CD14-positive monocyte (primary cell): ENCODE measurements at regions not wholly inside any gene's neighbourhood (a gene's known extent, or its start where the extent isn't known, plus 50 kb on each side); places are given as distances from the start of the nearest gene placed in this dataset.
A peak's percentile ranks its signal among the peaks of the same experiment; 100 is the strongest.

Experiments
- DNase-seq, 3 donors: peaks; one replicate each; pipeline ENCODE4 v3.0.0-alpha.2; 2011 to 2022
- H2AFZ ChIP-seq: 2 replicates; pipeline ENCODE4 v1.6.0; 2012; ENCODE audit warnings: mild to moderate bottlenecking, low read depth, low read length, inconsistent platforms; ENCODE audit not compliant: insufficient read depth, poor library complexity, severe bottlenecking
- H3K27ac ChIP-seq, 2 donors: 1 replicate in 1 of 2; 2 replicates in 1 of 2; pipeline ENCODE4 v1.5.1; 2012 to 2013; ENCODE audit warnings: low read length in 2 of 2, control low read depth in 1 of 2, inconsistent platforms in 1 of 2, low read depth in 1 of 2, mild to moderate bottlenecking in 1 of 2
- H3K27me3 ChIP-seq, 2 donors: one replicate each; pipeline versions ENCODE4 v1.6.0 to v1.6.1; 2011 to 2013; ENCODE audit warnings: low read length in 2 of 2; ENCODE audit not compliant: control insufficient read depth in 2 of 2, insufficient read depth in 2 of 2
- H3K36me3 ChIP-seq, 2 donors: replicated peaks in 1 of 2; 1 replicate in 1 of 2; 2 replicates in 1 of 2; pipeline versions ENCODE4 v1.5.1 to v1.6.1; 2012 to 2013; ENCODE audit warnings: low read length in 2 of 2, control low read depth in 1 of 2, inconsistent platforms in 1 of 2, mild to moderate bottlenecking in 1 of 2; ENCODE audit not compliant: insufficient read depth in 2 of 2, control insufficient read depth in 1 of 2
- H3K4me1 ChIP-seq, 2 donors: 1 replicate in 1 of 2; 2 replicates in 1 of 2; pipeline versions ENCODE4 v1.5.1 to v1.6.1; 2012 to 2013; ENCODE audit warnings: low read length in 2 of 2, control low read depth in 1 of 2, inconsistent platforms in 1 of 2, mild to moderate bottlenecking in 1 of 2, moderate library complexity in 1 of 2; ENCODE audit not compliant: insufficient read depth in 2 of 2, control insufficient read depth in 1 of 2
- H3K4me2 ChIP-seq: replicated peaks from 2 replicates; pipeline ENCODE3; 2012; ENCODE audit warnings: low read length, moderate library complexity, mild to moderate bottlenecking; ENCODE audit not compliant: poor library complexity, severe bottlenecking; ENCODE audit errors: extremely low read depth
- H3K4me3 ChIP-seq, 3 experiments: fragments of 200-600 bp in 1 of 3; sonication (generic) in 1 of 3; replicated peaks in 1 of 3; 1 replicate in 2 of 3; 2 replicates in 1 of 3; pipeline ENCODE4 v1.5.1; 2011 to 2013; ENCODE audit warnings: low read length in 3 of 3, mild to moderate bottlenecking in 3 of 3, control low read depth in 2 of 3, low read depth in 2 of 3, inconsistent platforms in 1 of 3, moderate library complexity in 1 of 3
- H3K79me2 ChIP-seq: 2 replicates; pipeline ENCODE4 v1.6.0; 2012; ENCODE audit warnings: mild to moderate bottlenecking, control low read depth, inconsistent platforms, low read length, moderate library complexity; ENCODE audit not compliant: insufficient read depth
- H3K9ac ChIP-seq: 2 replicates; pipeline ENCODE4 v1.6.0; 2017; ENCODE audit warnings: low read length, mild to moderate bottlenecking; ENCODE audit not compliant: insufficient read depth, poor library complexity, severe bottlenecking
- H3K9me3 ChIP-seq, 2 donors: replicated peaks in 1 of 2; 1 replicate in 1 of 2; 2 replicates in 1 of 2; pipeline versions ENCODE4 v1.5.1 to v1.6.1; 2012 to 2013; ENCODE audit warnings: low read length in 2 of 2, control low read depth in 1 of 2; ENCODE audit not compliant: control insufficient read depth in 1 of 2, insufficient read depth in 1 of 2
- H4K20me1 ChIP-seq: 2 replicates; pipeline ENCODE4 v1.6.0; 2012; ENCODE audit warnings: mild to moderate bottlenecking, low read length, control low read depth, moderate library complexity; ENCODE audit not compliant: insufficient read depth
- H3K27ac Mint-ChIP-seq, 7 donors: one replicate each; pipeline ENCODE4 v1.8.0; 2020; ENCODE audit warnings: mild to moderate bottlenecking in 7 of 7, mixed read lengths in 7 of 7, moderate library complexity in 6 of 7, inconsistent platforms in 2 of 7
- H3K27me3 Mint-ChIP-seq, 3 donors: one replicate each; pipeline ENCODE4 v1.8.0; 2021 to 2022; ENCODE audit warnings: low read depth in 3 of 3, mild to moderate bottlenecking in 3 of 3, mixed read lengths in 3 of 3, moderate library complexity in 3 of 3, inconsistent platforms in 1 of 3
- H3K36me3 Mint-ChIP-seq, 2 donors: one replicate each; pipeline ENCODE4 v1.8.0; 2020; ENCODE audit warnings: mixed read lengths in 2 of 2, inconsistent platforms in 1 of 2, mild to moderate bottlenecking in 1 of 2
- H3K4me1 Mint-ChIP-seq: one replicate; pipeline ENCODE4 v1.8.0; 2020; ENCODE audit warnings: mild to moderate bottlenecking, mixed read lengths
- H3K4me3 Mint-ChIP-seq, 2 donors: one replicate each; pipeline ENCODE4 v1.8.0; 2020; ENCODE audit warnings: mild to moderate bottlenecking in 2 of 2, mixed read lengths in 2 of 2, moderate library complexity in 1 of 2
- H3K9me3 Mint-ChIP-seq, 7 donors: one replicate each; pipeline ENCODE4 v1.8.0; 2020 to 2022; ENCODE audit warnings: mixed read lengths in 7 of 7, mild to moderate bottlenecking in 6 of 7, moderate library complexity in 6 of 7, inconsistent platforms in 2 of 7
- WGBS: methylation state at CpG from one replicate; pipeline ENCODE4 v1.1.5; 2013; ENCODE audit warnings: missing lambda C conversion rate; ENCODE audit not compliant: insufficient coverage; 5-methylcytosine and 5-hydroxymethylcytosine counted together
- intact Hi-C, 2 donors: fragments of 100-400 bp; cut with micrococcal nuclease; formaldehyde crosslinking; loops; one replicate each; pipeline versions ENCODE4 v1.15.0 to v1.15.1; 2023
- TF ChIP-seq, protein P1 (sequence below): fragments of 200-600 bp; IDR thresholded peaks from one replicate; pipeline ENCODE4 v1.8.0; 2022; ENCODE audit warnings: antibody characterized with exemption, mild to moderate bottlenecking

DNA sequence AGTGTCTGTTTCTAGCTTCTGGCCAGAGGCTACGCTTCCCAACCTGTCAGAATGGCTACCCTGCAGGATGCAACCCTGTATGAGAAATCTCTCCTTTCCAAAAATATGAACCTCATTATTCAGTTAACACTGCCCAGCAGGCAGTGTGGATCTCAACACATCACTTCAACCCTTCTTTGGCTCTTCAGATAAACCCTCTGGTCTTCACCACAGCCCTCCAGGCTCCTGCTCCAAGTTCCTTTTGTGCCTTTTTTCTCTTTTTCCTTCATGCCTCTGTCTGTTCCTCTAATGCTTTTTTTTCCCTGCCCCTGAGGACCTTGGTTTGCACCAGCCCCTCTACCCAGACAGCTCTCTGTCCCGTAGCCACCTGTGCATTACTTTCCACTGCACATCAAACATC is 207.4 kb downstream of the MYLK4 start:
- H3K9ac ChIP-seq, result no peak overlapping the region
- H3K4me2 ChIP-seq, result peak overlapping the region; percentile 54
- 30% methylated on average over 1 of the region's 2 CpGs for WGBS
- DNase-seq, result no peak
- Mint-ChIP-seq H3K27ac (peak overlapping the region; percentile 47 to 90 (median 83)), H3K36me3 (peaks cover 11 to 21% of the 10 kb centered on the region in 2 donors), H3K27me3 (peaks cover 47 to 66% (median 55%) of the 10 kb centered on the region in 3 donors), H3K9me3 (peaks cover 0 to 6% (median 2%) of the 10 kb centered on the region in 7 donors), H3K4me1 (peaks cover 66% of the 10 kb centered on the region), H3K4me3 (peak overlapping the region; percentile 48 to 67)
- H3K4me3 ChIP-seq, result peak overlapping the region in 1 of 3 experiments; percentile 26
- intact Hi-C loops, result loop anchor here in 1 of 2 donors (10.0 kb wide), 1 partner anchor 299 kb away; the partner anchor contains the start of gene GMDS
- no peaks in the 10 kb centered on the region for H4K20me1 ChIP-seq
- TF ChIP-seq, protein P1, sequence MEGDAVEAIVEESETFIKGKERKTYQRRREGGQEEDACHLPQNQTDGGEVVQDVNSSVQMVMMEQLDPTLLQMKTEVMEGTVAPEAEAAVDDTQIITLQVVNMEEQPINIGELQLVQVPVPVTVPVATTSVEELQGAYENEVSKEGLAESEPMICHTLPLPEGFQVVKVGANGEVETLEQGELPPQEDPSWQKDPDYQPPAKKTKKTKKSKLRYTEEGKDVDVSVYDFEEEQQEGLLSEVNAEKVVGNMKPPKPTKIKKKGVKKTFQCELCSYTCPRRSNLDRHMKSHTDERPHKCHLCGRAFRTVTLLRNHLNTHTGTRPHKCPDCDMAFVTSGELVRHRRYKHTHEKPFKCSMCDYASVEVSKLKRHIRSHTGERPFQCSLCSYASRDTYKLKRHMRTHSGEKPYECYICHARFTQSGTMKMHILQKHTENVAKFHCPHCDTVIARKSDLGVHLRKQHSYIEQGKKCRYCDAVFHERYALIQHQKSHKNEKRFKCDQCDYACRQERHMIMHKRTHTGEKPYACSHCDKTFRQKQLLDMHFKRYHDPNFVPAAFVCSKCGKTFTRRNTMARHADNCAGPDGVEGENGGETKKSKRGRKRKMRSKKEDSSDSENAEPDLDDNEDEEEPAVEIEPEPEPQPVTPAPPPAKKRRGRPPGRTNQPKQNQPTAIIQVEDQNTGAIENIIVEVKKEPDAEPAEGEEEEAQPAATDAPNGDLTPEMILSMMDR, result no peak
- no peaks in the 10 kb centered on the region for H3K36me3 ChIP-seq
- H3K4me1 ChIP-seq, result peaks cover 64 to 72% of the 10 kb centered on the region in 2 donors
- H3K27ac ChIP-seq, result no peak overlapping the region
- H3K27me3 ChIP-seq, result peaks cover 46 to 50% of the 10 kb centered on the region in 2 donors
- H3K79me2 ChIP-seq, result no peaks in the 10 kb centered on the region
- no peaks in the 10 kb centered on the region for H3K9me3 ChIP-seq
- H2AFZ ChIP-seq, result no peak overlapping the region

- H3K36me3 ChIP-seq, result no peaks in the 10 kb centered on the region
- Mint-ChIP-seq H3K9me3 (peaks cover 0 to 6% (median 4%) of the 10 kb centered on the region in 7 donors), H3K4me3 (peak overlapping the region; percentile 14 to 67), H3K27ac (peak overlapping the region; percentile 47 to 90 (median 83)), H3K27me3 (peaks cover 52 to 69% (median 60%) of the 10 kb centered on the region in 3 donors), H3K4me1 (peaks cover 61% of the 10 kb centered on the region), H3K36me3 (peaks cover 11 to 24% of the 10 kb centered on the region in 2 donors)
- peaks cover 59 to 67% of the 10 kb centered on the region in 2 donors for H3K4me1 ChIP-seq
- no peaks in the 10 kb centered on the region for H3K9me3 ChIP-seq
- peak; percentile 82 to 96 (median 95) for DNase-seq
- no peak overlapping the region for H3K9ac ChIP-seq
- intact Hi-C loops, result loop anchor here in 1 of 2 donors (10.0 kb wide), 1 partner anchor 298 kb away; the partner anchor contains the start of gene GMDS
- no peak overlapping the region for H2AFZ ChIP-seq
- peaks cover 49 to 55% of the 10 kb centered on the region in 2 donors for H3K27me3 ChIP-seq
- 0% methylated on average over 3 of the region's 4 CpGs for WGBS
- peak overlapping the region; percentile 54 for H3K4me2 ChIP-seq
- no peak overlapping the region for H3K27ac ChIP-seq
- no peaks in the 10 kb centered on the region for H3K79me2 ChIP-seq
- no peaks in the 10 kb centered on the region for H4K20me1 ChIP-seq
- TF ChIP-seq, protein P1, result no peak
- H3K4me3 ChIP-seq, result peak overlapping the region in 1 of 3 experiments; percentile 26
Measured at GRCh38 chr6:2542858-2543218, 207.9 kb downstream of the MYLK4 start.
